Sigmoid colon (tissue), 4 donors: ENCODE measurements at regions not wholly inside any gene's neighbourhood (a gene's known extent, or its start where the extent isn't known, plus 50 kb on each side); places are given as distances from the start of the nearest gene placed in this dataset.

ENCODE experiments used
- EP300 ChIP-seq, 4 donors: sonication (generic); formaldehyde crosslinking; IDR thresholded peaks; one replicate each; pipeline ENCODE4 v1.6.1; 2017; ENCODE audit warnings: antibody characterized with exemption in 4 of 4
- POLR2A ChIP-seq, 2 donors: fragments of 450-650 bp; IDR thresholded peaks; one replicate each; pipeline ENCODE4 v1.6.1; 2016; ENCODE audit warnings: antibody characterized with exemption in 2 of 2, mild to moderate bottlenecking in 2 of 2, moderate library complexity in 2 of 2
- POLR2AphosphoS5 ChIP-seq, 4 donors: sonication (generic); formaldehyde crosslinking; IDR thresholded peaks; one replicate each; pipeline ENCODE4 v1.6.1; 2017; ENCODE audit warnings: antibody characterized with exemption in 4 of 4

- TF ChIP-seq EP300 (IDR thresholded peaks at IDR 0.05) = no peak
- TF ChIP-seq POLR2AphosphoS5 (IDR thresholded peaks at IDR 0.05) = no peak
- TF ChIP-seq POLR2A (IDR thresholded peaks at IDR 0.05) = no peak
These were observed 433.6 kb downstream of the PIK3R1 start for GRCh38 chr5:68648944-68649857.
